ENCODE measurements at regions not wholly inside any gene's neighbourhood (a gene's known extent, or its start where the extent isn't known, plus 50 kb on each side); places are given as distances from the start of the nearest gene placed in this dataset.

DNA sequence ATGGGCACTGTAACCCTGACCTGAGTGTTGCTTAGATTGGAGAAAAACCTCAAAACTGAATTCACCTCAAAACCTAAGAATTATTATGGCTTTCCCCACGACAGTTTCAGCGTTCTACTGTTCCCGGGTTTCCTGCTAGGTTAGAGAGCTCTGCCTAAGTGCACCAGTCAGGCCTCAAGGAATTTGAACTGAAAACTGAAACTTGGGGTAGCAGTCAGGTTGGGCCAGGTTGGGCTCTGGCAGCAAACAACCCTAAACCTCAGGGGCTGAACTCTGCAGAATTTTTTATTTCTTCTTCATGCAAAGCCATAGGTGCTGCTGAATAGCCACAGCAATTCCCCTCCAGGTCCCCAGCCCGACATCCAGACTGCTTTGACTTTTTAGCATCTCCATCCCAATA, 437.0 kb upstream of the PROX1 start:
- Histone ChIP-seq H3K36me3 (no peaks in the 10 kb centered on the region), H3K27ac (no peak overlapping the region), H3K4me3 (ENCODE audit: low read depth, low read length) (no peak overlapping the region), H3K9me3 (ENCODE audit: severe bottlenecking) (no peaks in the 10 kb centered on the region), H3K27me3 (ENCODE audit: insufficient read depth, low read depth, severe bottlenecking) (no peaks in the 10 kb centered on the region)
- DNase-seq = no peak
- TF ChIP-seq, protein P1, sequence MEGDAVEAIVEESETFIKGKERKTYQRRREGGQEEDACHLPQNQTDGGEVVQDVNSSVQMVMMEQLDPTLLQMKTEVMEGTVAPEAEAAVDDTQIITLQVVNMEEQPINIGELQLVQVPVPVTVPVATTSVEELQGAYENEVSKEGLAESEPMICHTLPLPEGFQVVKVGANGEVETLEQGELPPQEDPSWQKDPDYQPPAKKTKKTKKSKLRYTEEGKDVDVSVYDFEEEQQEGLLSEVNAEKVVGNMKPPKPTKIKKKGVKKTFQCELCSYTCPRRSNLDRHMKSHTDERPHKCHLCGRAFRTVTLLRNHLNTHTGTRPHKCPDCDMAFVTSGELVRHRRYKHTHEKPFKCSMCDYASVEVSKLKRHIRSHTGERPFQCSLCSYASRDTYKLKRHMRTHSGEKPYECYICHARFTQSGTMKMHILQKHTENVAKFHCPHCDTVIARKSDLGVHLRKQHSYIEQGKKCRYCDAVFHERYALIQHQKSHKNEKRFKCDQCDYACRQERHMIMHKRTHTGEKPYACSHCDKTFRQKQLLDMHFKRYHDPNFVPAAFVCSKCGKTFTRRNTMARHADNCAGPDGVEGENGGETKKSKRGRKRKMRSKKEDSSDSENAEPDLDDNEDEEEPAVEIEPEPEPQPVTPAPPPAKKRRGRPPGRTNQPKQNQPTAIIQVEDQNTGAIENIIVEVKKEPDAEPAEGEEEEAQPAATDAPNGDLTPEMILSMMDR (IDR thresholded peaks at IDR 0.05; ENCODE audit: low read depth, low read length) = no peak

DNA sequence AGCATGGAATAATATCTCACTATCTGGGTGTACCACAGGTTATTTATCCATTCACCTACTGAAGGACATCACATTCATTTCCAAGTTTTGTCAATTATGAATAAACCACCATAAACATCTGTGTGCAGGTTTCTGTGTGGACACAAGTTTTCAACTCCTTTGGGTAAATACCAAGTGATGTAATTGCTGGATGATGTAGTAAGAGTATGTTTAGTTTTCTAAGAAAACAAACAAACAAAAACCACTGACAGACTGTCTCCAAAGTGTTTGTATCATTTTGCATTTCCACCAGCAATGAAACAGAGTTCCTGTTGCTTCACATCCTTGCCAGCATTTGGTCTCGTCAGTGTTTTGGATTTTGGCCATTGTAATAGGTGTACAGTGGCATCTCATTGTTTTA, 435.7 kb upstream of the PROX1 start:
- no peak overlapping the region for H3K4me3 ChIP-seq (ENCODE audit: low read depth, low read length)
- H3K27me3 ChIP-seq (ENCODE audit: insufficient read depth, low read depth, severe bottlenecking) = no peaks in the 10 kb centered on the region
- DNase-seq = no peak
- no peaks in the 10 kb centered on the region for H3K36me3 ChIP-seq
- H3K27ac ChIP-seq = no peak overlapping the region
- H3K9me3 ChIP-seq (ENCODE audit: severe bottlenecking) = no peaks in the 10 kb centered on the region
- TF ChIP-seq, protein P1 (IDR thresholded peaks at IDR 0.05; ENCODE audit: low read depth, low read length) = no peak

DNA sequence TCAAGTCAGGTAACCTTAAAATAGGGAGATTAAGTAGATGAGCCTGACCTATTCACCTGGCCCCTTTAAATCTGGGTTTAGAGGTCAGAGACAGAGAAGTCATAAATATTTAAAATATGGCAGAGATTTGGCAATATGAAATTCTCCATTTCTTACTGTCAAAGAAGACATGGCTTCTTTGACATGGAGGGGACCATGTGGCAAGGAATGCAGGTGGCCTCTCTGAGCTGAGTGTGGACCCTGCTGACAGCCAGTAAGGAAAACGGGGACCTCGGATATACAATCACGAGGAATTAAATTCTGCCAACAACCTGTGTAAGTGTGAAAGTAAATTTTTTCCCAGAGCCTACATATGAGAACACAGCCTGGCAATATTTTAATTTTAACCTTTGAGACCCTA, 427.5 kb upstream of the PROX1 start:
- TF ChIP-seq, protein P1 (IDR thresholded peaks at IDR 0.05; ENCODE audit: low read depth, low read length) = no peak
- Histone ChIP-seq H3K9me3 (ENCODE audit: severe bottlenecking) (peaks cover 7% of the 10 kb centered on the region), H3K27me3 (ENCODE audit: insufficient read depth, low read depth, severe bottlenecking) (no peaks in the 10 kb centered on the region), H3K4me3 (ENCODE audit: low read depth, low read length) (no peak overlapping the region), H3K27ac (no peak overlapping the region), H3K36me3 (no peaks in the 10 kb centered on the region)
- no peak for DNase-seq

DNA sequence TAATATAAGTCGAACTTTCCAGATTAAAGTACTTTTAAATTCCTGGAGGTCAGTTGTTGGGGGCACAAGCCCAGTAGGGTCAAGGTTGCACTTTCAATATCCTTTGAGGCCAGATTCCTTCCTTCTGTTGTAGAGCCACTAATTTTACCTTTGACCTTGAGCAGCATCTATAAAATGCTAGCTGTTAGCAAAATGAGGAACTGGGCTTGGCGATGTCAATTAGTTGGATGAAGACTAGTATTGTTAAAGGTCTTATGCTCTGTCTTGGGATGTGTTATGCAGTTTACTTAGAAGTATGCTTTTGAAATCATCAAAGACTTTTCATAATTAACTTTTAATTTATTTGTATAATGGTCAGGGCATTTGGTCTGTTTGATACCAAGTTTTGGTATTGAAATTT, 425.9 kb upstream of the PROX1 start:
- no peak for DNase-seq
- Histone ChIP-seq H3K36me3 (no peaks in the 10 kb centered on the region), H3K9me3 (ENCODE audit: severe bottlenecking) (peaks cover 7% of the 10 kb centered on the region), H3K4me3 (ENCODE audit: low read depth, low read length) (no peak overlapping the region), H3K27me3 (ENCODE audit: insufficient read depth, low read depth, severe bottlenecking) (no peaks in the 10 kb centered on the region), H3K27ac (no peak overlapping the region)
- TF ChIP-seq, protein P1 (IDR thresholded peaks at IDR 0.05; ENCODE audit: low read depth, low read length) = no peak

DNA sequence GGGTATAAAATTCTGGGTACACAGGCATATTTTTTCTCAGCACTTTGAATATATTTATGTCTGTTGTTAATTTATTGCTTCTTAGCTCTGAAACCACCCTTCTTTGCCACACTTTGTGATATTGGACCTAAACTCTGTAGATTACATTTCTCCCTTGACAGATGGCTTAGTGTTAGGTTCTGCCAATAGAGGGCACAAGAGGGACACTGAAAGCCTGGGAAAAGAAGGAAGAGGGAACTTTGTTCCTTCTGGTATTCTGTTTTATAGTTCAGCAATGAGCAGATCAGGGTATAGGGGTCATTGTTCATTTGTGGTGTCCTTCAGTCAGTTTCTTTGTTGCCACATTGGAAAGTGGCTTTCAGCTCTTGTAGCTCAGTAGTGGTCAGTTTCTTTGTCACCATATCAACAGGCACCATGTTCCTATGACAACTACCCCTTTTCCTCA, 423.5 kb upstream of the PROX1 start:
- TF ChIP-seq, protein P1 (IDR thresholded peaks at IDR 0.05; ENCODE audit: low read depth, low read length) = peak; percentile 60
- H3K27ac ChIP-seq = no peak overlapping the region
- H3K36me3 ChIP-seq = no peaks in the 10 kb centered on the region
- no peak overlapping the region for H3K4me3 ChIP-seq (ENCODE audit: low read depth, low read length)
- H3K27me3 ChIP-seq (ENCODE audit: insufficient read depth, low read depth, severe bottlenecking) = no peaks in the 10 kb centered on the region
- peaks cover 7% of the 10 kb centered on the region for H3K9me3 ChIP-seq (ENCODE audit: severe bottlenecking)
- DNase-seq = peak; percentile 32
